SK-N-SH (cell line): ENCODE measurements at regions not wholly inside any gene's neighbourhood (a gene's known extent, or its start where the extent isn't known, plus 50 kb on each side); places are given as distances from the start of the nearest gene placed in this dataset.

ENCODE experiments used
- CTCF ChIA-PET: fragments of 300-600, 350-600 bp; formaldehyde crosslinking; extraction: SDS; loops from one replicate; lab custom pipeline; 2021; lab: Yijun Ruan, JAX
- POLR2A ChIA-PET: fragments of 350-600 bp; sonication (Branson Sonifier 250); formaldehyde crosslinking; extraction: SDS; loops from one replicate; lab custom pipeline; 2020; ENCODE audit warnings: antibody characterized with exemption, inconsistent platforms; lab: Yijun Ruan, JAX
- DNase-seq: peaks from one replicate; pipeline ENCODE4 v3.0.0; 2012
- H2AFZ ChIP-seq: fragments of 200-600 bp; sonication (generic); 2 replicates; pipeline ENCODE4 v1.8.1; 2016; ENCODE audit warnings: antibody characterized with exemption, mild to moderate bottlenecking, low read depth
- H3F3A ChIP-seq: fragments of 200-600 bp; sonication (generic); replicated peaks from 2 replicates; pipeline ENCODE3; 2016; ENCODE audit warnings: antibody characterized with exemption, mild to moderate bottlenecking; ENCODE audit not compliant: insufficient read depth
- H3K27ac ChIP-seq, 2 experiments: fragments of 200-500 bp in 1 of 2; fragments of 200-600 bp in 1 of 2; sonication (Bioruptor generic) in 1 of 2; sonication (generic), shearing (Covaris generic) in 1 of 2; 2 replicates each; pipeline versions ENCODE4 v1.5.1 to v1.6.1; 2014 to 2016; ENCODE audit warnings: low read depth in 2 of 2, inconsistent platforms in 1 of 2, low read length in 1 of 2, mild to moderate bottlenecking in 1 of 2, mixed read lengths in 1 of 2
- H3K27me3 ChIP-seq: fragments of 200-600 bp; sonication (generic), shearing (Covaris generic); 2 replicates; pipeline ENCODE4 v1.6.1; 2016; ENCODE audit warnings: mixed run types; ENCODE audit not compliant: insufficient read depth
- H3K36me3 ChIP-seq, 2 experiments: fragments of 200-500 bp in 1 of 2; fragments of 200-600 bp in 1 of 2; sonication (Bioruptor generic) in 1 of 2; sonication (generic) in 1 of 2; replicated peaks in 1 of 2; 2 replicates each; pipeline versions ENCODE3 to v1.5.1; 2014 to 2016; ENCODE audit warnings: low read length in 1 of 2, mild to moderate bottlenecking in 1 of 2; ENCODE audit not compliant: insufficient read depth in 2 of 2, control insufficient read depth in 1 of 2
- H3K4me1 ChIP-seq, 2 experiments: fragments of 200-500 bp in 1 of 2; fragments of 200-600 bp in 1 of 2; sonication (Bioruptor generic) in 1 of 2; sonication (generic), shearing (Covaris generic) in 1 of 2; 2 replicates each; pipeline versions ENCODE4 v1.5.1 to v1.6.1; 2014 to 2016; ENCODE audit warnings: low read depth in 1 of 2, low read length in 1 of 2, mixed run types in 1 of 2; ENCODE audit not compliant: insufficient read depth in 2 of 2, control insufficient read depth in 1 of 2
- H3K4me2 ChIP-seq: fragments of 200-600 bp; sonication (generic), shearing (Covaris generic); 2 replicates; pipeline ENCODE4 v1.6.1; 2017; ENCODE audit warnings: mixed run types
- H3K4me3 ChIP-seq, 2 experiments: fragments of 200-500 bp in 1 of 2; fragments of 200-600 bp in 1 of 2; sonication (Bioruptor generic) in 1 of 2; sonication (generic), shearing (Covaris generic) in 1 of 2; 2 replicates each; pipeline versions ENCODE4 v1.5.1 to v1.8.1; 2014 to 2016; ENCODE audit warnings: low read depth in 2 of 2, inconsistent platforms in 1 of 2, low read length in 1 of 2, mild to moderate bottlenecking in 1 of 2, mixed read lengths in 1 of 2, moderate library complexity in 1 of 2
- H3K79me2 ChIP-seq: fragments of 200-600 bp; sonication (generic); 2 replicates; pipeline ENCODE4 v1.8.1; 2017; ENCODE audit warnings: mild to moderate bottlenecking; ENCODE audit not compliant: insufficient read depth
- H3K9ac ChIP-seq: fragments of 200-600 bp; sonication (generic); 2 replicates; pipeline ENCODE4 v1.6.1; 2017; ENCODE audit warnings: mixed run types
- H3K9me2 ChIP-seq: fragments of 200-600 bp; sonication (generic); 2 replicates; pipeline ENCODE4 v1.6.1; 2017; ENCODE audit warnings: mixed run types
- H3K9me3 ChIP-seq: fragments of 200-600 bp; sonication (generic); 2 replicates; pipeline ENCODE4 v1.6.1; 2017; ENCODE audit warnings: mixed run types, mild to moderate bottlenecking, moderate library complexity
- H4K20me1 ChIP-seq: fragments of 200-600 bp; sonication (generic); 2 replicates; pipeline ENCODE4 v1.6.1; 2017; ENCODE audit warnings: mild to moderate bottlenecking, mixed run types; ENCODE audit not compliant: insufficient read depth
- CHD2 ChIP-seq: fragments of 150-350 bp; IDR thresholded peaks from 2 replicates; pipeline ENCODE4 v1.6.1; 2018; ENCODE audit warnings: low read length; ENCODE audit not compliant: partially characterized antibody
- CTCF ChIP-seq: fragments of 200-600 bp; sonication (generic); IDR thresholded peaks from 2 replicates; pipeline ENCODE4 v1.6.1; 2017; ENCODE audit warnings: antibody characterized with exemption, mild to moderate bottlenecking, moderate library complexity
- EZH2phosphoT487 ChIP-seq: fragments of 200-600 bp; sonication (generic); IDR thresholded peaks from 2 replicates; pipeline ENCODE4 v1.6.1; 2017; ENCODE audit warnings: low read depth, mixed run types, mild to moderate bottlenecking, antibody characterized with exemption, moderate library complexity, borderline replicate concordance
- FOSL2 ChIP-seq: IDR thresholded peaks from 2 replicates; pipeline ENCODE4 v1.4.0; 2012; ENCODE audit warnings: low read depth, mild to moderate bottlenecking, moderate library complexity, borderline replicate concordance
- GATA2 ChIP-seq: sonication (generic); formaldehyde crosslinking; IDR thresholded peaks from 2 replicates; pipeline ENCODE4 v1.5.0; 2020; ENCODE audit warnings: mild to moderate bottlenecking, missing genetic modification reagents
- IRF3 ChIP-seq: fragments of 150-350 bp; IDR thresholded peaks from 2 replicates; pipeline ENCODE4 v1.6.1; 2016; ENCODE audit warnings: mild to moderate bottlenecking, low read depth, low read length
- JUND ChIP-seq: IDR thresholded peaks from 2 replicates; pipeline ENCODE4 v1.4.0; 2012
- MEF2A ChIP-seq: IDR thresholded peaks from 2 replicates; pipeline ENCODE4 v1.4.0; 2012; ENCODE audit warnings: low read depth, borderline replicate concordance
- MXI1 ChIP-seq: IDR thresholded peaks from 2 replicates; pipeline ENCODE4 v1.6.1; 2012; ENCODE audit warnings: mild to moderate bottlenecking, low read depth, low read length, improper control_type of control experiment
- NFIC ChIP-seq: IDR thresholded peaks from 2 replicates; pipeline ENCODE4 v1.4.0; 2012; ENCODE audit warnings: borderline replicate concordance
- PBX3 ChIP-seq: IDR thresholded peaks from 2 replicates; pipeline ENCODE4; 2012
- RAD21 ChIP-seq: IDR thresholded peaks from 2 replicates; pipeline ENCODE4 v1.6.1; 2012; ENCODE audit warnings: mild to moderate bottlenecking, low read length
- RCOR1 ChIP-seq: fragments of 150-350 bp; IDR thresholded peaks from 2 replicates; pipeline ENCODE4 v1.6.1; 2017; ENCODE audit warnings: antibody characterized with exemption, low read length
- REST ChIP-seq: IDR thresholded peaks from 2 replicates; pipeline ENCODE4 v1.6.1; 2012; ENCODE audit warnings: mild to moderate bottlenecking, low read depth, low read length, moderate library complexity
- RXRA ChIP-seq: IDR thresholded peaks from 2 replicates; pipeline ENCODE4 v1.4.0; 2012; ENCODE audit warnings: low read depth, mild to moderate bottlenecking, borderline replicate concordance
- SMC3 ChIP-seq: IDR thresholded peaks from 2 replicates; pipeline ENCODE4 v1.6.1; 2012; ENCODE audit warnings: low read depth, low read length, improper control_type of control experiment
- TAF1 ChIP-seq: IDR thresholded peaks from 2 replicates; pipeline ENCODE4 v1.6.1; 2012; ENCODE audit warnings: low read depth, mild to moderate bottlenecking, low read length, moderate library complexity, borderline replicate concordance
- TCF12 ChIP-seq: IDR thresholded peaks from 2 replicates; pipeline ENCODE4 v1.4.0; 2012
- TEAD4 ChIP-seq: IDR thresholded peaks from 2 replicates; pipeline ENCODE4 v1.4.0; 2012; ENCODE audit warnings: mild to moderate bottlenecking, borderline replicate concordance; ENCODE audit not compliant: insufficient read depth
- USF1 ChIP-seq: IDR thresholded peaks from 2 replicates; pipeline ENCODE4 v1.4.0; 2012; ENCODE audit warnings: low read depth, borderline replicate concordance
- ZBTB33 ChIP-seq: IDR thresholded peaks from 2 replicates; pipeline ENCODE4 v1.4.0; 2012; ENCODE audit warnings: low read depth, borderline replicate concordance
- WGBS: methylation state at CpG from one replicate; pipeline ENCODE4 v1.1.6; 2017; ENCODE audit warnings: low lambda C conversion rate; 5-methylcytosine and 5-hydroxymethylcytosine counted together

- TF ChIP-seq REST (no peak), GATA2 (CRISPR knock-in tag) (no peak), RCOR1 (no peak), TEAD4 (no peak), ZBTB33 (no peak)
These were observed 258.2 kb upstream of the IRX5 start (continued) for GRCh38 chr16:54672500-54672899.

GRCh38 chr16:54657709-54658102 lies 273.0 kb upstream of the IRX5 start:
- DNase-seq, result no peak
- CTCF ChIA-PET, result interaction anchor here (1.5 kb wide), 1 partner anchor 713 kb away, joined by 3 read pairs; no protein-coding TSS in a partner anchor
- no peak overlapping the region for H3K4me2 ChIP-seq

More at GRCh38 chr16:54657709-54658102, 273.0 kb upstream of the IRX5 start:
- H3K9me2 ChIP-seq, result no peaks in the 10 kb centered on the region
- no peak overlapping the region for H3K27ac ChIP-seq
- no peak overlapping the region for H3K9ac ChIP-seq
- H3K9me3 ChIP-seq, result no peaks in the 10 kb centered on the region
- no peaks in the 10 kb centered on the region for H3F3A ChIP-seq
- H3K27me3 ChIP-seq, result no peaks in the 10 kb centered on the region; the same call in 1 of the 2 replicates
- no peaks in the 10 kb centered on the region for H4K20me1 ChIP-seq
- H3K79me2 ChIP-seq, result no peaks in the 10 kb centered on the region
- no peaks in the 10 kb centered on the region for H3K36me3 ChIP-seq
- POLR2A ChIA-PET, result no interaction called here
- WGBS, result 73% methylated on average over 2 of the region's 2 CpGs
- H3K4me3 ChIP-seq, result no peak overlapping the region
- no peaks in the 10 kb centered on the region for H3K4me1 ChIP-seq
- TF ChIP-seq SMC3, result no peak
- TF ChIP-seq EZH2phosphoT487, result no peak
- no peak for TF ChIP-seq CTCF
- TF ChIP-seq IRF3, result no peak
- TF ChIP-seq MEF2A, result no peak
- no peak for TF ChIP-seq JUND
- no peak for TF ChIP-seq USF1
- no peak for TF ChIP-seq RXRA
- TF ChIP-seq TCF12, result no peak
- no peak for TF ChIP-seq RCOR1
- TF ChIP-seq RAD21, result no peak
- no peak for TF ChIP-seq CHD2
- TF ChIP-seq MXI1, result no peak
- TF ChIP-seq TEAD4, result no peak
- TF ChIP-seq FOSL2, result no peak
- TF ChIP-seq TAF1, result no peak
- no peak for TF ChIP-seq PBX3
- TF ChIP-seq NFIC, result no peak
- no peak overlapping the region for H2AFZ ChIP-seq
